ENCODE measurements at regions not wholly inside any gene's neighbourhood (a gene's known extent, or its start where the extent isn't known, plus 50 kb on each side); places are given as distances from the start of the nearest gene placed in this dataset.

- intact Hi-C loops (cut with DNase I) = loop anchor here (10.0 kb wide), 1 partner anchor 242 kb away; no protein-coding TSS in a partner anchor
- 74% methylated on average over 3 of the region's 3 CpGs for WGBS
- H3K9me3 ChIP-seq = no peaks in the 10 kb centered on the region
- peaks cover 2% of the 10 kb centered on the region for H3K27me3 ChIP-seq (replicated peaks; ENCODE audit: insufficient read depth)
- no peak for TF ChIP-seq POLR2A (IDR thresholded peaks at IDR 0.05)
- TF ChIP-seq POLR2AphosphoS5 (IDR thresholded peaks at IDR 0.05) = no peak
- TF ChIP-seq CTCF (IDR thresholded peaks at IDR 0.05) = no peak
- no peak overlapping the region for H3K4me3 ChIP-seq
- H3K27ac ChIP-seq = no peak overlapping the region
- no peaks in the 10 kb centered on the region for H3K36me3 ChIP-seq
- no peaks in the 10 kb centered on the region for H3K4me1 ChIP-seq (replicated peaks)
- DNase-seq (ENCODE audit: low spot score) = no peak
Observed at GRCh38 chr11:116452461-116452860, 320.3 kb downstream of the BUD13 start.

- no peak overlapping the region for H3K27ac ChIP-seq
- no peaks in the 10 kb centered on the region for H3K36me3 ChIP-seq
- no peak overlapping the region for H3K4me3 ChIP-seq
- DNase-seq (ENCODE audit: low spot score) = no peak
- no peak for TF ChIP-seq POLR2A (IDR thresholded peaks at IDR 0.05)
- TF ChIP-seq POLR2AphosphoS5 (IDR thresholded peaks at IDR 0.05) = no peak
- TF ChIP-seq CTCF (IDR thresholded peaks at IDR 0.05) = no peak
- 96% methylated on average over 1 of the region's 1 CpG for WGBS
- intact Hi-C loops (cut with DNase I) = no loop called here
- no peaks in the 10 kb centered on the region for H3K4me1 ChIP-seq (replicated peaks)
- peaks cover 2% of the 10 kb centered on the region for H3K27me3 ChIP-seq (replicated peaks; ENCODE audit: insufficient read depth)
- H3K9me3 ChIP-seq = no peaks in the 10 kb centered on the region
Observed at GRCh38 chr11:116449522-116449921, 323.3 kb downstream of the BUD13 start.

GRCh38 chr11:116446048-116446941 lies 326.5 kb downstream of the BUD13 start:
- WGBS = 47% methylated on average over 5 of the region's 5 CpGs
- Histone ChIP-seq H3K36me3 (no peaks in the 10 kb centered on the region), H3K4me3 (no peak overlapping the region), H3K4me1 (replicated peaks) (no peaks in the 10 kb centered on the region), H3K9me3 (no peaks in the 10 kb centered on the region), H3K27ac (no peak overlapping the region), H3K27me3 (replicated peaks; ENCODE audit: insufficient read depth) (no peaks in the 10 kb centered on the region)
- intact Hi-C loops (cut with DNase I) = no loop called here
- no peak for DNase-seq (ENCODE audit: low spot score)
- no peak for TF ChIP-seq POLR2A (IDR thresholded peaks at IDR 0.05)
- no peak for TF ChIP-seq POLR2AphosphoS5 (IDR thresholded peaks at IDR 0.05)
- TF ChIP-seq CTCF (IDR thresholded peaks at IDR 0.05) = no peak

- WGBS = 68% methylated on average over 6 of the region's 6 CpGs
- Histone ChIP-seq H3K27me3 (replicated peaks; ENCODE audit: insufficient read depth) (no peaks in the 10 kb centered on the region), H3K4me3 (no peak overlapping the region), H3K36me3 (no peaks in the 10 kb centered on the region), H3K27ac (no peak overlapping the region), H3K9me3 (no peaks in the 10 kb centered on the region), H3K4me1 (replicated peaks) (no peaks in the 10 kb centered on the region)
- intact Hi-C loops (cut with DNase I) = no loop called here
- DNase-seq (ENCODE audit: low spot score) = no peak
- TF ChIP-seq POLR2AphosphoS5 (IDR thresholded peaks at IDR 0.05) (no peak), POLR2A (IDR thresholded peaks at IDR 0.05) (no peak), CTCF (IDR thresholded peaks at IDR 0.05) (no peak)
Observed at GRCh38 chr11:116445108-116446047, 327.4 kb downstream of the BUD13 start.

All from prostate gland (tissue), 2 donors.